SK-MEL-5 (cell line): ENCODE measurements at regions not wholly inside any gene's neighbourhood (a gene's known extent, or its start where the extent isn't known, plus 50 kb on each side); places are given as distances from the start of the nearest gene placed in this dataset.

Source experiments
- DNase-seq: peaks from one replicate; pipeline ENCODE4 v3.0.0-alpha.2; 2016; ENCODE audit warnings: low read depth, low spot score
- in situ Hi-C: cut with HindIII; loops from 2 replicates; pipeline ENCODE4 v1.10.0; 2016; ENCODE audit warnings: low sequenced_read_pairs, high pct_unique_total_duplicates, low pct_unique_long_range_greater_than_20kb

- peak; percentile 76 for DNase-seq
- in situ Hi-C loops, result no loop called here
These were observed 287.1 kb upstream of the ATP5MC3 start for GRCh38 chr2:175468431-175469098.

DNA sequence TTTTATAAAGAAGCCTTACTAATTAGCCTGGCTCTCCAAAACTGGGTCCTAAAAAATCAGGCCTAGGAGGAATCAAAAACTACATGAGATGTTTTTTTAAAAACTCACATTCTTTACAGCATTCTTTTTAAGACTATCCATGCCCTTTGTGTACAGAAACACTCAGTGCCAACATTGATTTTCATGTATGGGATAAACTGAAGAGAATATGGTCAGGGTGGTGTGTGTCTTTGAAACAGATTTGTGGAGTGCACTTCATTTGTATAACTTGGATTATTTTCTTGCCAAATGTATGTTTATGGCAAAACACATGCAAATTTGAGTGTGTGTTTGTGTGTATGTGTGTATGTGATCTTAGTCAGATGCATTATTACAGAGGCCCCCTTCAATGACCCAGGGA is 283.6 kb upstream of the ATP5MC3 start:
- no peak for DNase-seq
- in situ Hi-C loops, result no loop called here

GRCh38 chr2:175464311-175464670 is 282.8 kb upstream of the ATP5MC3 start:
- in situ Hi-C loops, result no loop called here
- DNase-seq, result no peak

- in situ Hi-C loops, result no loop called here
- DNase-seq, result no peak
These were observed 282.2 kb upstream of the ATP5MC3 start for GRCh38 chr2:175463589-175464310.

DNA sequence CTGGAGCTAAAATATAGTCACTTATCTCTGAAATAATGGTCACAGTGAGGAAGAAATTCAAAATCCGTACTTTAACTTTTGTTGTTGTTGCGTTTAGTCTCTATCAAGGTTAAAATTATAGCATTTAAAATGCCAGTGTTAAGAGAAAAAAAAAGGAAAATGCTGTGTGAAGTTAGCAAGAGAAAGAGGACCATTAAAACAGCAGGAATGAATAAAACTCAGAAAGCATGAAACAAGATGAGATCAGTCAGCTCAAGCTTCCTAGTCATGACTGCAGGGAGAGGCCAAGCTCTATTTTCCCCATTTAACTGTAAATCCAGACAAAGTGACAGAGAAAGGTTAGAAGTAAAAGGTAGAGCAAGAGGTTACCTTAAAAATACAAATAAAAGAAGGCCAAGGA is 281.7 kb upstream of the ATP5MC3 start:
- in situ Hi-C loops, result no loop called here
- DNase-seq, result no peak

GRCh38 chr2:175462246-175462645 is 280.7 kb upstream of the ATP5MC3 start:
- in situ Hi-C loops, result no loop called here
- no peak for DNase-seq

DNA sequence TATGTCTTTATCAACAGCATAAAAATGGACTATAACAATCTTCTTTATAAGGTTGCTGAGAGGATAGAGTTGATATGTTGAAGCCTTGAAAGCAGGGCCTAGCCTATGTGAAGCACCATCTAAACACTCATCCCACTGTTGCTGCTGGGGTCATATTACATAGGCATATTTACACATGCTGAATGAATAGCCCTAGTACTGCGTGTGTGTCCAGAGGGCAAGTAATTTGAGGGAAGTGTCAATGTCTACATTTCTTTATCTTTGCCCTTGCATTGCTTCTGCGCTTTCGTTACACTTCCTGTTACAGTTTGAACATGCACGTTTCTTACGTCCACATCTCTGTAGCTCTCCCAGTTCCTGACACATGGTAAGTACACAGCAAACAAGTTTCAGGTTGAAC is 280.3 kb upstream of the ATP5MC3 start:
- no peak for DNase-seq
- in situ Hi-C loops, result no loop called here

GRCh38 chr2:175457895-175458448 is 276.5 kb upstream of the ATP5MC3 start:
- DNase-seq, result no peak
- in situ Hi-C loops, result no loop called here

- DNase-seq, result peak; percentile 44
- in situ Hi-C loops, result no loop called here
These were observed 273.5 kb upstream of the ATP5MC3 start for GRCh38 chr2:175454953-175455389.

DNA sequence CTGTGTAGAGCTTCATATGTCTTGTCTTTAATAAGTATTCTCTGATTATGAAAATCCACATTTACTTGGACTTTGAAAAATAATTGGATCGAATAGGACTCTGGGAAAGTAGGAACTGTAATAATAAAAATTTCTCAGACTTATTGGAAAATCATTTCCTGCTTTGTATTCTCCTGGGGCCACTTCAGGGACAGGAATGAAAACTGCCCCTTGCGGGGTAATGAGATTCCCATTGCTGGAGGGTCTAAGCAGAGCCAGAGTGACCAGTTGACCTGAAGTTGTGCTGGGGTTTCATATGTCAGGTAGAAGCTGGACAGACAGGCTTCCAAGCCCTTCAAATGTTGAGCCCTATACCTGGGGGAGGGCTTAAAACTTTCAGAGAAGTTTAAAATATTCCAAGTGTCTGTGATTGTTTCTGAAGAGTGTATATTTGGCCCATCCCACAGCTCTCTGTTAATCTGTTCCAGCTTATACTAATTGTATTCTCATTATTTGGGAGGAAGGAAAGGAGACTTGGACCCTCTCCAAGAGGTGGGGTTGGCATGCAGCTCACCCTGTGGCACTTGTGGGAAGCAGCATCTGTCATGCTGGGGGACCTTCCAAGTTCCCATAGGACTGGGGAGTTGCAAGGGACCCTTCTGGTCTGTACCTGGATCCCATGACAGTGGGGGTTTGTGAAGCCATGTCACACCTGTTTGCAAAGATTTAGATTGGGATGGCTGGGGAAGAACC is 268.7 kb upstream of the ATP5MC3 start:
- DNase-seq, result no peak
- in situ Hi-C loops, result no loop called here

DNA sequence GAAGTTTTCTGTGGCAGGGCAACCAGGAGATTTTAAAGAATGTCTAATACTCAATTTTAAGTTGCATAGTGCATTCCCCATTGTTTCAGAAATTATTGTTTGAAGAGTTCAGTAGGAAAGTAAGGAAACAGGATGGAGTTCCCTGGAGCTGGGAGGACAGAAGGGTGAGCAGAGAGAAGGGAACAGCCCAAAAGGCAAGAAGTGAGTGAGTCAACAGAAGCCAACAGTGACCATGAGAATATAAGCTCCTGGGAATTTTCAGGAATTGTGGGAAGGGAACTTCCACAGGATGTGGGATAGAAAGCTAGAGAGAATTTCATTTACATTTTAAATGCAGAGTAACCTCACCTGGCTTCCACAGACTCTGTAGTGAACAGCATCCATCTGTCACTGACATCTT is 268.1 kb upstream of the ATP5MC3 start:
- in situ Hi-C loops, result no loop called here
- no peak for DNase-seq

- no peak for DNase-seq
- in situ Hi-C loops, result no loop called here
These were observed 264.7 kb upstream of the ATP5MC3 start for GRCh38 chr2:175446201-175446600.

DNA sequence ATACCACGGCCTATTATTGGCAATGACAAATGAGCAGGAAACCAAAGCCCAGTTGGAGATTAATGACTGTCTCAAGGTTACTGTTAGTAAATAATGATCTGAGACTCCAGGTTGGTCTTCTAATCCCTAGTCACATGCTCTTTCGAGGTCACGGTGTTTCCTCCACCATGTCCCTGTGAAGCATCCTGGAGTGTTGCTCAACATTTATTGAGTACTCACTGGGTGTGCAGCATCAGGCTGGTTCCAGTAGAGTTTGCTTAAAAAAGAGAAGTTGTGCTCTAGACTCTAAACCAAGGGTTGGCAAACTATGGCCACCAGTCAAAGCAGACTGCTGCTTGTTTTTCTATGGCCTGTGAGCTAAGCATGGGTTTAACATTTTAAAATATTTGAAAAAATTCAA is 263.8 kb upstream of the ATP5MC3 start:
- in situ Hi-C loops, result no loop called here
- DNase-seq, result no peak

GRCh38 chr2:175442441-175442840 is 260.9 kb upstream of the ATP5MC3 start:
- DNase-seq, result peak; percentile 23
- in situ Hi-C loops, result no loop called here

- no peak for DNase-seq
- in situ Hi-C loops, result no loop called here
These were observed 259.8 kb upstream of the ATP5MC3 start for GRCh38 chr2:175441181-175441761.

GRCh38 chr2:175439416-175439815 is 257.9 kb upstream of the ATP5MC3 start:
- in situ Hi-C loops, result no loop called here
- peak; percentile 65 for DNase-seq

GRCh38 chr2:175437167-175437566 is 255.7 kb upstream of the ATP5MC3 start:
- in situ Hi-C loops, result no loop called here
- DNase-seq, result no peak

- no peak for DNase-seq
- in situ Hi-C loops, result no loop called here
These were observed 254.6 kb upstream of the ATP5MC3 start for GRCh38 chr2:175436076-175436475.
